HepG2 (cell line): ENCODE measurements at regions not wholly inside any gene's neighbourhood (a gene's known extent, or its start where the extent isn't known, plus 50 kb on each side); places are given as distances from the start of the nearest gene placed in this dataset.

Experiments used
- HOXD1 ChIP-seq: sonication (generic); formaldehyde crosslinking; IDR thresholded peaks from 2 replicates; pipeline ENCODE4 v1.5.0; 2020; ENCODE audit warnings: missing genetic modification reagents
- LCORL ChIP-seq, 2 experiments: fragments of 450-650 bp in 1 of 2; sonication (generic) in 1 of 2; formaldehyde crosslinking in 1 of 2; IDR thresholded peaks; 2 replicates each; pipeline versions ENCODE4 v1.5.0 to v1.6.1; 2017 to 2020; ENCODE audit warnings: antibody characterized with exemption in 1 of 2, missing genetic modification reagents in 1 of 2
- MZF1 ChIP-seq: sonication (generic); formaldehyde crosslinking; IDR thresholded peaks from 2 replicates; pipeline ENCODE4 v1.8.1; 2023; ENCODE audit warnings: mild to moderate bottlenecking, missing genetic modification reagents, borderline replicate concordance
- NFIB ChIP-seq: sonication (generic); formaldehyde crosslinking; IDR thresholded peaks from 2 replicates; pipeline ENCODE4 v1.9.0; 2021; ENCODE audit warnings: missing genetic modification reagents, mild to moderate bottlenecking, borderline replicate concordance
- WIZ ChIP-seq: sonication (generic); formaldehyde crosslinking; IDR thresholded peaks from 2 replicates; pipeline ENCODE4 v1.5.1; 2020; ENCODE audit warnings: mild to moderate bottlenecking, missing genetic modification reagents
- ZNF180 ChIP-seq: sonication (generic); formaldehyde crosslinking; IDR thresholded peaks from 2 replicates; pipeline ENCODE4 v1.4.0; 2020; ENCODE audit warnings: low read depth, missing genetic modification reagents, borderline replicate concordance
- ZNF292 ChIP-seq: sonication (generic); formaldehyde crosslinking; IDR thresholded peaks from 2 replicates; pipeline ENCODE4 v1.8.1; 2022; ENCODE audit warnings: mild to moderate bottlenecking, low read depth, missing genetic modification reagents, borderline replicate concordance
- TF ChIP-seq, protein P1 (sequence below): sonication (generic); formaldehyde crosslinking; IDR thresholded peaks from 2 replicates; pipeline ENCODE4 v1.5.0; 2020; ENCODE audit warnings: mild to moderate bottlenecking, missing genetic modification reagents, borderline replicate concordance
- TF ChIP-seq, protein P2 (sequence below): sonication (generic); formaldehyde crosslinking; IDR thresholded peaks from 2 replicates; pipeline ENCODE4 v1.4.0; 2020; ENCODE audit warnings: missing genetic modification reagents, borderline replicate concordance
- TF ChIP-seq, protein P3 (sequence below): sonication (generic); formaldehyde crosslinking; conservative IDR thresholded peaks from 2 replicates; pipeline ENCODE4 v1.4.0; 2020; ENCODE audit warnings: mild to moderate bottlenecking, missing genetic modification reagents, moderate library complexity
- TF ChIP-seq, protein P4 (sequence below): IDR thresholded peaks from 2 replicates; pipeline ENCODE4 v1.6.1; 2016; ENCODE audit warnings: control low read depth
- TF ChIP-seq, protein P5 (sequence below): sonication (generic); formaldehyde crosslinking; IDR thresholded peaks from 2 replicates; pipeline ENCODE4 v1.8.0; 2022; ENCODE audit warnings: missing genetic modification reagents, mild to moderate bottlenecking, moderate library complexity, borderline replicate concordance
- TF ChIP-seq, protein P6 (sequence below): sonication (generic); formaldehyde crosslinking; IDR thresholded peaks from 2 replicates; pipeline ENCODE4 v1.5.1; 2020; ENCODE audit warnings: missing genetic modification reagents, mild to moderate bottlenecking, borderline replicate concordance

DNA sequence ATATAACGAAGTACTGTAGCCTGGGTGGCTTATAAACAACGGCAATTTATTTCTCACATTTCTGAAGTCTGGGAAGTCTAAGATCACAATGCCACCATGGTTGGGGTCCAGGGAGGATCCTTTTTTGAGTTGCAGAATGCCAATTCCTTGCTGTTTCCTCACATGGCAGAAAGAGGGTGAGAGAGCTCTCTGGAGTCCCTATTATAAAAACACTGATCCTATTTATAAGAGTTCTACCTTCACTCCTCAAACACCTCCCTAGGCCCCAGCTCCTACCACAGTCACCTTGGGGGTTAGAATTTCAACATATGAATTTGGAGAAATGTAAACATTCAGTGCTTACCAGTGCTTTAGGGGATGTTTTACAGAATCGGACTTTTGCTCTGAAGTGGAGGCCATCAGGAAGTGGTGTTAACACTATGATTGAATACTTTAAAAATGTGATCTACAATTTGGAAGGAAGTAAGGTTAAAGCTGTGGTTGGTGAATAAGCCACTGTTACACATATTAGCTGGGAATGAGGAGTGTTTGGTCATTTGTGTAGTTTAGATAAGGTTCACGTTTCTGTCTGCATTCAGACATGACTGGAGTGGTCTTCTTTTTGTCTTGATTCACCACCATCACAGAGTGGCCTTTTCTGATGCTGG, 79.9 kb upstream of the SPTLC3 start (continued):
- TF ChIP-seq, protein P1, sequence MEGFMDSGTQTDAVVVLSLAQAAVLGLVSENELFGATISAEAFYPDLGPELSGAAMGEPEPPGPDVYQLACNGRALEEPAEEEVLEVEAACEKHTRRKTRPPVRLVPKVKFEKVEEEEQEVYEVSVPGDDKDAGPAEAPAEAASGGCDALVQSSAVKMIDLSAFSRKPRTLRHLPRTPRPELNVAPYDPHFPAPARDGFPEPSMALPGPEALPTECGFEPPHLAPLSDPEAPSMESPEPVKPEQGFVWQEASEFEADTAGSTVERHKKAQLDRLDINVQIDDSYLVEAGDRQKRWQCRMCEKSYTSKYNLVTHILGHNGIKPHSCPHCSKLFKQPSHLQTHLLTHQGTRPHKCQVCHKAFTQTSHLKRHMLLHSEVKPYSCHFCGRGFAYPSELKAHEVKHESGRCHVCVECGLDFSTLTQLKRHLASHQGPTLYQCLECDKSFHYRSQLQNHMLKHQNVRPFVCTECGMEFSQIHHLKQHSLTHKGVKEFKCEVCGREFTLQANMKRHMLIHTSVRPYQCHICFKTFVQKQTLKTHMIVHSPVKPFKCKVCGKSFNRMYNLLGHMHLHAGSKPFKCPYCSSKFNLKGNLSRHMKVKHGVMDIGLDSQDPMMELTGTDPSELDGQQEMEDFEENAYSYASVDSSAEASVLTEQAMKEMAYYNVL = peak; percentile 57; the same call in 1 of the 2 replicates
- TF ChIP-seq ZNF180 (CRISPR knock-in tag) (peak; percentile 46; the same call in 1 of the 2 replicates), WIZ (CRISPR knock-in tag) (peak; percentile 83; the same call in 1 of the 2 replicates), LCORL (IDR thresholded peaks at IDR 0.05) (peak; percentile 66; the same call in 1 of the 2 replicates), LCORL (CRISPR knock-in tag; IDR thresholded peaks at IDR 0.05) (peak; percentile 98), ZNF292 (CRISPR knock-in tag) (peak; percentile 45; the same call in 1 of the 2 replicates), NFIB (CRISPR knock-in tag) (no peak), HOXD1 (CRISPR knock-in tag) (peak; percentile 75; the same call in 1 of the 2 replicates), MZF1 (no peak)
- TF ChIP-seq, protein P2, sequence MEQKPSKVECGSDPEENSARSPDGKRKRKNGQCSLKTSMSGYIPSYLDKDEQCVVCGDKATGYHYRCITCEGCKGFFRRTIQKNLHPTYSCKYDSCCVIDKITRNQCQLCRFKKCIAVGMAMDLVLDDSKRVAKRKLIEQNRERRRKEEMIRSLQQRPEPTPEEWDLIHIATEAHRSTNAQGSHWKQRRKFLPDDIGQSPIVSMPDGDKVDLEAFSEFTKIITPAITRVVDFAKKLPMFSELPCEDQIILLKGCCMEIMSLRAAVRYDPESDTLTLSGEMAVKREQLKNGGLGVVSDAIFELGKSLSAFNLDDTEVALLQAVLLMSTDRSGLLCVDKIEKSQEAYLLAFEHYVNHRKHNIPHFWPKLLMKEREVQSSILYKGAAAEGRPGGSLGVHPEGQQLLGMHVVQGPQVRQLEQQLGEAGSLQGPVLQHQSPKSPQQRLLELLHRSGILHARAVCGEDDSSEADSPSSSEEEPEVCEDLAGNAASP (CRISPR knock-in tag) = peak; percentile 11; the same call in 1 of the 2 replicates
- TF ChIP-seq, protein P3, sequence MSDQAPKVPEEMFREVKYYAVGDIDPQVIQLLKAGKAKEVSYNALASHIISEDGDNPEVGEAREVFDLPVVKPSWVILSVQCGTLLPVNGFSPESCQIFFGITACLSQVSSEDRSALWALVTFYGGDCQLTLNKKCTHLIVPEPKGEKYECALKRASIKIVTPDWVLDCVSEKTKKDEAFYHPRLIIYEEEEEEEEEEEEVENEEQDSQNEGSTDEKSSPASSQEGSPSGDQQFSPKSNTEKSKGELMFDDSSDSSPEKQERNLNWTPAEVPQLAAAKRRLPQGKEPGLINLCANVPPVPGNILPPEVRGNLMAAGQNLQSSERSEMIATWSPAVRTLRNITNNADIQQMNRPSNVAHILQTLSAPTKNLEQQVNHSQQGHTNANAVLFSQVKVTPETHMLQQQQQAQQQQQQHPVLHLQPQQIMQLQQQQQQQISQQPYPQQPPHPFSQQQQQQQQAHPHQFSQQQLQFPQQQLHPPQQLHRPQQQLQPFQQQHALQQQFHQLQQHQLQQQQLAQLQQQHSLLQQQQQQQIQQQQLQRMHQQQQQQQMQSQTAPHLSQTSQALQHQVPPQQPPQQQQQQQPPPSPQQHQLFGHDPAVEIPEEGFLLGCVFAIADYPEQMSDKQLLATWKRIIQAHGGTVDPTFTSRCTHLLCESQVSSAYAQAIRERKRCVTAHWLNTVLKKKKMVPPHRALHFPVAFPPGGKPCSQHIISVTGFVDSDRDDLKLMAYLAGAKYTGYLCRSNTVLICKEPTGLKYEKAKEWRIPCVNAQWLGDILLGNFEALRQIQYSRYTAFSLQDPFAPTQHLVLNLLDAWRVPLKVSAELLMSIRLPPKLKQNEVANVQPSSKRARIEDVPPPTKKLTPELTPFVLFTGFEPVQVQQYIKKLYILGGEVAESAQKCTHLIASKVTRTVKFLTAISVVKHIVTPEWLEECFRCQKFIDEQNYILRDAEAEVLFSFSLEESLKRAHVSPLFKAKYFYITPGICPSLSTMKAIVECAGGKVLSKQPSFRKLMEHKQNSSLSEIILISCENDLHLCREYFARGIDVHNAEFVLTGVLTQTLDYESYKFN (CRISPR knock-in tag) = peak; percentile 94
- TF ChIP-seq, protein P4, sequence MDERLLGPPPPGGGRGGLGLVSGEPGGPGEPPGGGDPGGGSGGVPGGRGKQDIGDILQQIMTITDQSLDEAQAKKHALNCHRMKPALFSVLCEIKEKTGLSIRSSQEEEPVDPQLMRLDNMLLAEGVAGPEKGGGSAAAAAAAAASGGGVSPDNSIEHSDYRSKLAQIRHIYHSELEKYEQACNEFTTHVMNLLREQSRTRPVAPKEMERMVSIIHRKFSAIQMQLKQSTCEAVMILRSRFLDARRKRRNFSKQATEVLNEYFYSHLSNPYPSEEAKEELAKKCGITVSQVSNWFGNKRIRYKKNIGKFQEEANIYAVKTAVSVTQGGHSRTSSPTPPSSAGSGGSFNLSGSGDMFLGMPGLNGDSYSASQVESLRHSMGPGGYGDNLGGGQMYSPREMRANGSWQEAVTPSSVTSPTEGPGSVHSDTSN (CRISPR knock-in tag) = no peak
- TF ChIP-seq, protein P5, sequence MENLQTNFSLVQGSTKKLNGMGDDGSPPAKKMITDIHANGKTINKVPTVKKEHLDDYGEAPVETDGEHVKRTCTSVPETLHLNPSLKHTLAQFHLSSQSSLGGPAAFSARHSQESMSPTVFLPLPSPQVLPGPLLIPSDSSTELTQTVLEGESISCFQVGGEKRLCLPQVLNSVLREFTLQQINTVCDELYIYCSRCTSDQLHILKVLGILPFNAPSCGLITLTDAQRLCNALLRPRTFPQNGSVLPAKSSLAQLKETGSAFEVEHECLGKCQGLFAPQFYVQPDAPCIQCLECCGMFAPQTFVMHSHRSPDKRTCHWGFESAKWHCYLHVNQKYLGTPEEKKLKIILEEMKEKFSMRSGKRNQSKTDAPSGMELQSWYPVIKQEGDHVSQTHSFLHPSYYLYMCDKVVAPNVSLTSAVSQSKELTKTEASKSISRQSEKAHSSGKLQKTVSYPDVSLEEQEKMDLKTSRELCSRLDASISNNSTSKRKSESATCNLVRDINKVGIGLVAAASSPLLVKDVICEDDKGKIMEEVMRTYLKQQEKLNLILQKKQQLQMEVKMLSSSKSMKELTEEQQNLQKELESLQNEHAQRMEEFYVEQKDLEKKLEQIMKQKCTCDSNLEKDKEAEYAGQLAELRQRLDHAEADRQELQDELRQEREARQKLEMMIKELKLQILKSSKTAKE (CRISPR knock-in tag) = 0 out of 2 replicates have a peak, but pooled peaks have one; percentile 36
- TF ChIP-seq, protein P6, sequence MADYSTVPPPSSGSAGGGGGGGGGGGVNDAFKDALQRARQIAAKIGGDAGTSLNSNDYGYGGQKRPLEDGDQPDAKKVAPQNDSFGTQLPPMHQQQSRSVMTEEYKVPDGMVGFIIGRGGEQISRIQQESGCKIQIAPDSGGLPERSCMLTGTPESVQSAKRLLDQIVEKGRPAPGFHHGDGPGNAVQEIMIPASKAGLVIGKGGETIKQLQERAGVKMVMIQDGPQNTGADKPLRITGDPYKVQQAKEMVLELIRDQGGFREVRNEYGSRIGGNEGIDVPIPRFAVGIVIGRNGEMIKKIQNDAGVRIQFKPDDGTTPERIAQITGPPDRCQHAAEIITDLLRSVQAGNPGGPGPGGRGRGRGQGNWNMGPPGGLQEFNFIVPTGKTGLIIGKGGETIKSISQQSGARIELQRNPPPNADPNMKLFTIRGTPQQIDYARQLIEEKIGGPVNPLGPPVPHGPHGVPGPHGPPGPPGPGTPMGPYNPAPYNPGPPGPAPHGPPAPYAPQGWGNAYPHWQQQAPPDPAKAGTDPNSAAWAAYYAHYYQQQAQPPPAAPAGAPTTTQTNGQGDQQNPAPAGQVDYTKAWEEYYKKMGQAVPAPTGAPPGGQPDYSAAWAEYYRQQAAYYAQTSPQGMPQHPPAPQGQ (CRISPR knock-in tag) = no peak
